GM12878 (cell line): ENCODE measurements at regions not wholly inside any gene's neighbourhood (a gene's known extent, or its start where the extent isn't known, plus 50 kb on each side); places are given as distances from the start of the nearest gene placed in this dataset.

Source experiments
- BRCA1 ChIP-seq: IDR thresholded peaks from 2 replicates; pipeline ENCODE4 v1.6.1; 2011; ENCODE audit warnings: low read depth, low read length, improper control_type of control experiment
- CEBPB ChIP-seq, 2 experiments: fragments of 150-350 bp in 1 of 2; IDR thresholded peaks; 2 replicates each; pipeline ENCODE4 v1.6.1; 2012 to 2014; ENCODE audit warnings: low read depth in 2 of 2, low read length in 2 of 2, borderline replicate concordance in 1 of 2, inconsistent platforms in 1 of 2
- CREB1 ChIP-seq: IDR thresholded peaks from 2 replicates; pipeline ENCODE4 v1.6.1; 2012; ENCODE audit warnings: low read depth, mild to moderate bottlenecking, inconsistent platforms
- MYC ChIP-seq: IDR thresholded peaks from 2 replicates; pipeline ENCODE4 v1.6.1; 2011; ENCODE audit warnings: mild to moderate bottlenecking, low read length, moderate library complexity, inconsistent platforms; ENCODE audit not compliant: insufficient read depth, insufficient replicate concordance, insufficient read length, severe bottlenecking
- ZNF274 ChIP-seq: IDR thresholded peaks from one replicate; pipeline ENCODE4 v1.8.0; 2011; ENCODE audit not compliant: insufficient read length, insufficient read depth
- ZNF384 ChIP-seq: IDR thresholded peaks from 2 replicates; pipeline ENCODE4 v1.6.1; 2012; ENCODE audit warnings: low read depth, mild to moderate bottlenecking, low read length, improper control_type of control experiment, borderline replicate concordance
- ZZZ3 ChIP-seq: IDR thresholded peaks from 2 replicates; pipeline ENCODE4 v1.6.1; 2011; ENCODE audit warnings: low read depth; ENCODE audit not compliant: control insufficient read depth, insufficient read length
- TF ChIP-seq, protein P1 (sequence below): fragments of 450-650 bp; IDR thresholded peaks from 2 replicates; pipeline ENCODE4 v1.6.1; 2017; ENCODE audit warnings: mild to moderate bottlenecking
- TF ChIP-seq, protein P2 (sequence below), 3 experiments: IDR thresholded peaks in 2 of 3; conservative IDR thresholded peaks in 1 of 3; 2 replicates each; pipeline ENCODE4 v1.5.1; 2011; ENCODE audit warnings: low read depth in 3 of 3, low read length in 3 of 3, mild to moderate bottlenecking in 3 of 3, control low read depth in 2 of 3, moderate library complexity in 2 of 3, inconsistent platforms in 1 of 3, mixed read lengths in 1 of 3; ENCODE audit not compliant: control insufficient read depth in 2 of 3, insufficient read depth in 1 of 3; ENCODE audit errors: extremely low read depth in 1 of 3
- TF ChIP-seq, protein P3 (sequence below): fragments of 450-650 bp; IDR thresholded peaks from 2 replicates; pipeline ENCODE4 v1.6.1; 2017; ENCODE audit warnings: mild to moderate bottlenecking, moderate library complexity
- TF ChIP-seq, protein P4 (sequence below): fragments of 450-650 bp; IDR thresholded peaks from 2 replicates; pipeline ENCODE4 v1.6.1; 2017; ENCODE audit warnings: antibody characterized with exemption, mild to moderate bottlenecking, moderate library complexity

DNA sequence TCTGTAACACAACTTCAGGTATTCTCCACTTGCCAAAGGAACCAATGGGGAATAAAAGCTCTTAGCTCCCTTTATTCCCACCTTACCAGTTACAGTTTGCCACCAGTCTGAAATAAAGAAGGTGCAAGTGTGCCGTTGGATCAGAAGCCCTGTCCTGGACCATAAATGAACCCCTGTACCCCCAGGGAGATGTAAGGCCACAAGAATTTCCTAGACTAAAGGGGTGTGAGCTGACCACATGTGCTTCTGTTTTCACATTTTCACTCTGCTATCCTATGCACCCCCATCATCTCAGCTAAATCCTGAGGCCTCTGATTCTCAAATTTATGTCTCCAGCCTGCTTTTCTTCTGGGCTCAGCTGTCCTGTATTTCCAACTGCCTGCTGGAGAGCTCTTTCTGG is 221.2 kb downstream of the SPRY1 start:
- TF ChIP-seq BRCA1 (no peak), ZNF274 (no peak), MYC (no peak), ZNF384 (no peak), CEBPB (IDR thresholded peaks at IDR 0.05; ENCODE audit: borderline replicate concordance in 1 of 2, low read depth in 2 of 2, low read length in 2 of 2) (no peak), ZZZ3 (no peak), CREB1 (no peak)
- TF ChIP-seq, protein P1, sequence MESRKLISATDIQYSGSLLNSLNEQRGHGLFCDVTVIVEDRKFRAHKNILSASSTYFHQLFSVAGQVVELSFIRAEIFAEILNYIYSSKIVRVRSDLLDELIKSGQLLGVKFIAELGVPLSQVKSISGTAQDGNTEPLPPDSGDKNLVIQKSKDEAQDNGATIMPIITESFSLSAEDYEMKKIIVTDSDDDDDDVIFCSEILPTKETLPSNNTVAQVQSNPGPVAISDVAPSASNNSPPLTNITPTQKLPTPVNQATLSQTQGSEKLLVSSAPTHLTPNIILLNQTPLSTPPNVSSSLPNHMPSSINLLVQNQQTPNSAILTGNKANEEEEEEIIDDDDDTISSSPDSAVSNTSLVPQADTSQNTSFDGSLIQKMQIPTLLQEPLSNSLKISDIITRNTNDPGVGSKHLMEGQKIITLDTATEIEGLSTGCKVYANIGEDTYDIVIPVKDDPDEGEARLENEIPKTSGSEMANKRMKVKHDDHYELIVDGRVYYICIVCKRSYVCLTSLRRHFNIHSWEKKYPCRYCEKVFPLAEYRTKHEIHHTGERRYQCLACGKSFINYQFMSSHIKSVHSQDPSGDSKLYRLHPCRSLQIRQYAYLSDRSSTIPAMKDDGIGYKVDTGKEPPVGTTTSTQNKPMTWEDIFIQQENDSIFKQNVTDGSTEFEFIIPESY = no peak
- TF ChIP-seq, protein P2, sequence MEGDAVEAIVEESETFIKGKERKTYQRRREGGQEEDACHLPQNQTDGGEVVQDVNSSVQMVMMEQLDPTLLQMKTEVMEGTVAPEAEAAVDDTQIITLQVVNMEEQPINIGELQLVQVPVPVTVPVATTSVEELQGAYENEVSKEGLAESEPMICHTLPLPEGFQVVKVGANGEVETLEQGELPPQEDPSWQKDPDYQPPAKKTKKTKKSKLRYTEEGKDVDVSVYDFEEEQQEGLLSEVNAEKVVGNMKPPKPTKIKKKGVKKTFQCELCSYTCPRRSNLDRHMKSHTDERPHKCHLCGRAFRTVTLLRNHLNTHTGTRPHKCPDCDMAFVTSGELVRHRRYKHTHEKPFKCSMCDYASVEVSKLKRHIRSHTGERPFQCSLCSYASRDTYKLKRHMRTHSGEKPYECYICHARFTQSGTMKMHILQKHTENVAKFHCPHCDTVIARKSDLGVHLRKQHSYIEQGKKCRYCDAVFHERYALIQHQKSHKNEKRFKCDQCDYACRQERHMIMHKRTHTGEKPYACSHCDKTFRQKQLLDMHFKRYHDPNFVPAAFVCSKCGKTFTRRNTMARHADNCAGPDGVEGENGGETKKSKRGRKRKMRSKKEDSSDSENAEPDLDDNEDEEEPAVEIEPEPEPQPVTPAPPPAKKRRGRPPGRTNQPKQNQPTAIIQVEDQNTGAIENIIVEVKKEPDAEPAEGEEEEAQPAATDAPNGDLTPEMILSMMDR (IDR thresholded peaks at IDR 0.05 in 2 of 3, conservative IDR thresholded peaks at IDR 0.05 in 1 of 3; ENCODE audit: control insufficient read depth in 2 of 3, extremely low read depth in 1 of 3, insufficient read depth in 1 of 3, low read depth in 3 of 3, low read length in 3 of 3) = no peak
- TF ChIP-seq, protein P3, sequence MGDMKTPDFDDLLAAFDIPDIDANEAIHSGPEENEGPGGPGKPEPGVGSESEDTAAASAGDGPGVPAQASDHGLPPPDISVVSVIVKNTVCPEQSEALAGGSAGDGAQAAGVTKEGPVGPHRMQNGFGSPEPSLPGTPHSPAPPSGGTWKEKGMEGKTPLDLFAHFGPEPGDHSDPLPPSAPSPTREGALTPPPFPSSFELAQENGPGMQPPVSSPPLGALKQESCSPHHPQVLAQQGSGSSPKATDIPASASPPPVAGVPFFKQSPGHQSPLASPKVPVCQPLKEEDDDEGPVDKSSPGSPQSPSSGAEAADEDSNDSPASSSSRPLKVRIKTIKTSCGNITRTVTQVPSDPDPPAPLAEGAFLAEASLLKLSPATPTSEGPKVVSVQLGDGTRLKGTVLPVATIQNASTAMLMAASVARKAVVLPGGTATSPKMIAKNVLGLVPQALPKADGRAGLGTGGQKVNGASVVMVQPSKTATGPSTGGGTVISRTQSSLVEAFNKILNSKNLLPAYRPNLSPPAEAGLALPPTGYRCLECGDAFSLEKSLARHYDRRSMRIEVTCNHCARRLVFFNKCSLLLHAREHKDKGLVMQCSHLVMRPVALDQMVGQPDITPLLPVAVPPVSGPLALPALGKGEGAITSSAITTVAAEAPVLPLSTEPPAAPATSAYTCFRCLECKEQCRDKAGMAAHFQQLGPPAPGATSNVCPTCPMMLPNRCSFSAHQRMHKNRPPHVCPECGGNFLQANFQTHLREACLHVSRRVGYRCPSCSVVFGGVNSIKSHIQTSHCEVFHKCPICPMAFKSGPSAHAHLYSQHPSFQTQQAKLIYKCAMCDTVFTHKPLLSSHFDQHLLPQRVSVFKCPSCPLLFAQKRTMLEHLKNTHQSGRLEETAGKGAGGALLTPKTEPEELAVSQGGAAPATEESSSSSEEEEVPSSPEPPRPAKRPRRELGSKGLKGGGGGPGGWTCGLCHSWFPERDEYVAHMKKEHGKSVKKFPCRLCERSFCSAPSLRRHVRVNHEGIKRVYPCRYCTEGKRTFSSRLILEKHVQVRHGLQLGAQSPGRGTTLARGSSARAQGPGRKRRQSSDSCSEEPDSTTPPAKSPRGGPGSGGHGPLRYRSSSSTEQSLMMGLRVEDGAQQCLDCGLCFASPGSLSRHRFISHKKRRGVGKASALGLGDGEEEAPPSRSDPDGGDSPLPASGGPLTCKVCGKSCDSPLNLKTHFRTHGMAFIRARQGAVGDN = no peak
- TF ChIP-seq, protein P4, sequence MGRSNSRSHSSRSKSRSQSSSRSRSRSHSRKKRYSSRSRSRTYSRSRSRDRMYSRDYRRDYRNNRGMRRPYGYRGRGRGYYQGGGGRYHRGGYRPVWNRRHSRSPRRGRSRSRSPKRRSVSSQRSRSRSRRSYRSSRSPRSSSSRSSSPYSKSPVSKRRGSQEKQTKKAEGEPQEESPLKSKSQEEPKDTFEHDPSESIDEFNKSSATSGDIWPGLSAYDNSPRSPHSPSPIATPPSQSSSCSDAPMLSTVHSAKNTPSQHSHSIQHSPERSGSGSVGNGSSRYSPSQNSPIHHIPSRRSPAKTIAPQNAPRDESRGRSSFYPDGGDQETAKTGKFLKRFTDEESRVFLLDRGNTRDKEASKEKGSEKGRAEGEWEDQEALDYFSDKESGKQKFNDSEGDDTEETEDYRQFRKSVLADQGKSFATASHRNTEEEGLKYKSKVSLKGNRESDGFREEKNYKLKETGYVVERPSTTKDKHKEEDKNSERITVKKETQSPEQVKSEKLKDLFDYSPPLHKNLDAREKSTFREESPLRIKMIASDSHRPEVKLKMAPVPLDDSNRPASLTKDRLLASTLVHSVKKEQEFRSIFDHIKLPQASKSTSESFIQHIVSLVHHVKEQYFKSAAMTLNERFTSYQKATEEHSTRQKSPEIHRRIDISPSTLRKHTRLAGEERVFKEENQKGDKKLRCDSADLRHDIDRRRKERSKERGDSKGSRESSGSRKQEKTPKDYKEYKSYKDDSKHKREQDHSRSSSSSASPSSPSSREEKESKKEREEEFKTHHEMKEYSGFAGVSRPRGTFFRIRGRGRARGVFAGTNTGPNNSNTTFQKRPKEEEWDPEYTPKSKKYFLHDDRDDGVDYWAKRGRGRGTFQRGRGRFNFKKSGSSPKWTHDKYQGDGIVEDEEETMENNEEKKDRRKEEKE = no peak
